K562 (cell line): ENCODE measurements at regions not wholly inside any gene's neighbourhood (a gene's known extent, or its start where the extent isn't known, plus 50 kb on each side); places are given as distances from the start of the nearest gene placed in this dataset.

Experiments used
- CHD2 ChIP-seq: IDR thresholded peaks from 2 replicates; pipeline ENCODE4 v1.6.1; 2011; ENCODE audit warnings: low read depth, low read length
- CTCF ChIP-seq, 3 experiments: IDR thresholded peaks in 2 of 3; conservative IDR thresholded peaks in 1 of 3; 2 replicates each; pipeline ENCODE4 v1.5.1; 2011 to 2012; ENCODE audit warnings: low read length in 3 of 3, mild to moderate bottlenecking in 3 of 3, control low read depth in 2 of 3, improper control_type of control experiment in 1 of 3, inconsistent platforms in 1 of 3, low read depth in 1 of 3, mixed read lengths in 1 of 3, moderate library complexity in 1 of 3; ENCODE audit not compliant: insufficient read depth in 2 of 3
- EP300 ChIP-seq: IDR thresholded peaks from 2 replicates; pipeline ENCODE4 v1.6.1; 2012; ENCODE audit warnings: low read length, improper control_type of control experiment
- MYC ChIP-seq, 2 experiments: fragments of 250-450 bp in 1 of 2; sonication (Bioruptor Pico) in 1 of 2; IDR thresholded peaks; 2 replicates each; pipeline versions ENCODE4 v1.5.1 to v1.6.1; 2012 to 2021; ENCODE audit warnings: low read depth in 2 of 2, borderline replicate concordance in 1 of 2, improper control_type of control experiment in 1 of 2, low read length in 1 of 2, mild to moderate bottlenecking in 1 of 2, moderate library complexity in 1 of 2
- NBN ChIP-seq: fragments of 450-650 bp; IDR thresholded peaks from 2 replicates; pipeline ENCODE4 v1.6.1; 2016; ENCODE audit warnings: low read depth, mild to moderate bottlenecking
- NFE2 ChIP-seq: IDR thresholded peaks from 2 replicates; pipeline ENCODE4 v1.6.1; 2014; ENCODE audit warnings: antibody characterized with exemption, low read depth
- NR3C1 ChIP-seq: sonication (generic); formaldehyde crosslinking; IDR thresholded peaks from 2 replicates; pipeline ENCODE4 v1.8.1; 2022; ENCODE audit warnings: missing genetic modification reagents
- SRF ChIP-seq, 2 experiments: fragments of 250-450, 450-650 bp in 1 of 2; sonication (Bioruptor Pico) in 1 of 2; sonication (generic) in 1 of 2; formaldehyde crosslinking; IDR thresholded peaks; 2 replicates each; pipeline versions ENCODE4 v1.5.0 to v1.5.1; 2020 to 2022; ENCODE audit warnings: mild to moderate bottlenecking in 1 of 2, missing genetic modification reagents in 1 of 2
- ZSCAN29 ChIP-seq: fragments of 450-650 bp; IDR thresholded peaks from 2 replicates; pipeline ENCODE4 v1.6.1; 2017
- TF ChIP-seq, protein P1 (sequence below): sonication (generic); formaldehyde crosslinking; IDR thresholded peaks from 2 replicates; pipeline ENCODE4 v1.9.0; 2022; ENCODE audit warnings: mild to moderate bottlenecking, missing genetic modification reagents

GRCh38 chr3:7865611-7866010 is 636.0 kb upstream of the LMCD1 start:
- TF ChIP-seq NFE2 (no peak), EP300 (no peak), MYC (IDR thresholded peaks at IDR 0.05; ENCODE audit: low read depth, low read length) (no peak), MYC (CRISPR knock-in tag; IDR thresholded peaks at IDR 0.05; ENCODE audit: borderline replicate concordance, low read depth) (no peak), NR3C1 (CRISPR knock-in tag) (no peak), SRF (CRISPR knock-in tag; IDR thresholded peaks at IDR 0.05) (no peak), ZSCAN29 (no peak), NBN (no peak), CTCF (IDR thresholded peaks at IDR 0.05 in 2 of 3, conservative IDR thresholded peaks at IDR 0.05 in 1 of 3; ENCODE audit: insufficient read depth in 2 of 3, low read depth in 1 of 3, low read length in 3 of 3) (no peak), CHD2 (no peak)
- TF ChIP-seq, protein P1, sequence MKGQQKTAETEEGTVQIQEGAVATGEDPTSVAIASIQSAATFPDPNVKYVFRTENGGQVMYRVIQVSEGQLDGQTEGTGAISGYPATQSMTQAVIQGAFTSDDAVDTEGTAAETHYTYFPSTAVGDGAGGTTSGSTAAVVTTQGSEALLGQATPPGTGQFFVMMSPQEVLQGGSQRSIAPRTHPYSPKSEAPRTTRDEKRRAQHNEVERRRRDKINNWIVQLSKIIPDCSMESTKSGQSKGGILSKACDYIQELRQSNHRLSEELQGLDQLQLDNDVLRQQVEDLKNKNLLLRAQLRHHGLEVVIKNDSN = no peak
